ENCODE measurements at regions not wholly inside any gene's neighbourhood (a gene's known extent, or its start where the extent isn't known, plus 50 kb on each side); places are given as distances from the start of the nearest gene placed in this dataset.

- Histone ChIP-seq H3K9ac (ENCODE audit: low read length) (no peak overlapping the region), H2BK15ac (replicated peaks; ENCODE audit: low read depth) (no peak overlapping the region), H3K27me3 (ENCODE audit: insufficient read depth, low read length, poor library complexity) (no peaks in the 10 kb centered on the region), H4K5ac (ENCODE audit: low read length) (no peak overlapping the region), H3K4ac (ENCODE audit: low read depth, low read length) (no peak overlapping the region), H3K79me2 (ENCODE audit: control insufficient read depth, insufficient read depth, low read length) (no peaks in the 10 kb centered on the region), H3K4me2 (ENCODE audit: low read length) (no peak overlapping the region), H2BK120ac (ENCODE audit: low read depth, low read length) (no peak overlapping the region), H3K36me3 (ENCODE audit: control insufficient read depth, insufficient read depth, low read length) (no peaks in the 10 kb centered on the region), H2BK5ac (ENCODE audit: low read length) (no peak overlapping the region), H3K27ac (ENCODE audit: low read depth, low read length) (no peak overlapping the region), H3K79me1 (ENCODE audit: low read length) (no peaks in the 10 kb centered on the region), H2AK5ac (ENCODE audit: low read length) (no peak overlapping the region), H4K8ac (ENCODE audit: low read depth, low read length) (no peak overlapping the region), H3K23ac (ENCODE audit: low read length) (no peak overlapping the region), H3K4me3 (ENCODE audit: low read length) (no peak overlapping the region), H3K4me1 (ENCODE audit: control insufficient read depth, low read depth, low read length) (no peaks in the 10 kb centered on the region), H3K18ac (ENCODE audit: low read length) (no peak overlapping the region), H3K56ac (ENCODE audit: low read length) (no peak overlapping the region)
- WGBS (ENCODE audit: extremely low coverage, insufficient coverage, low lambda C conversion rate), result no CpG with 5 or more reads among the region's 4 CpGs
- DNase-seq, result no peak
Measured at GRCh38 chr6:147643341-147644200, 135.1 kb downstream of the SAMD5 start.

- H3K27me3 ChIP-seq (ENCODE audit: insufficient read depth, low read length, poor library complexity), result no peaks in the 10 kb centered on the region
- no peak overlapping the region for H2BK15ac ChIP-seq (replicated peaks; ENCODE audit: low read depth)
- no peak overlapping the region for H3K27ac ChIP-seq (ENCODE audit: low read depth, low read length)
- H3K18ac ChIP-seq (ENCODE audit: low read length), result no peak overlapping the region
- H3K36me3 ChIP-seq (ENCODE audit: control insufficient read depth, insufficient read depth, low read length), result no peaks in the 10 kb centered on the region
- no peak for DNase-seq
- no CpG with 5 or more reads among the region's 2 CpGs for WGBS (ENCODE audit: extremely low coverage, insufficient coverage, low lambda C conversion rate)
- no peak overlapping the region for H4K8ac ChIP-seq (ENCODE audit: low read depth, low read length)
- no peaks in the 10 kb centered on the region for H3K4me1 ChIP-seq (ENCODE audit: control insufficient read depth, low read depth, low read length)
- no peak overlapping the region for H3K4me2 ChIP-seq (ENCODE audit: low read length)
- no peak overlapping the region for H2BK120ac ChIP-seq (ENCODE audit: low read depth, low read length)
- H3K9ac ChIP-seq (ENCODE audit: low read length), result no peak overlapping the region
- H4K5ac ChIP-seq (ENCODE audit: low read length), result no peak overlapping the region
- H3K79me2 ChIP-seq (ENCODE audit: control insufficient read depth, insufficient read depth, low read length), result no peaks in the 10 kb centered on the region
- H3K79me1 ChIP-seq (ENCODE audit: low read length), result no peaks in the 10 kb centered on the region
- H3K4me3 ChIP-seq (ENCODE audit: low read length), result no peak overlapping the region
- H2BK5ac ChIP-seq (ENCODE audit: low read length), result no peak overlapping the region
- no peak overlapping the region for H3K56ac ChIP-seq (ENCODE audit: low read length)
- no peak overlapping the region for H3K23ac ChIP-seq (ENCODE audit: low read length)
- no peak overlapping the region for H3K4ac ChIP-seq (ENCODE audit: low read depth, low read length)
- H2AK5ac ChIP-seq (ENCODE audit: low read length), result no peak overlapping the region
Measured at GRCh38 chr6:147648916-147649315, 140.4 kb downstream of the SAMD5 start.

- Histone ChIP-seq H3K79me2 (ENCODE audit: control insufficient read depth, insufficient read depth, low read length) (no peaks in the 10 kb centered on the region), H3K18ac (ENCODE audit: low read length) (no peak overlapping the region), H2BK15ac (replicated peaks; ENCODE audit: low read depth) (no peak overlapping the region), H2BK120ac (ENCODE audit: low read depth, low read length) (no peak overlapping the region), H3K23ac (ENCODE audit: low read length) (no peak overlapping the region), H3K27ac (ENCODE audit: low read depth, low read length) (no peak overlapping the region), H3K4me2 (ENCODE audit: low read length) (no peak overlapping the region), H3K27me3 (ENCODE audit: insufficient read depth, low read length, poor library complexity) (no peaks in the 10 kb centered on the region), H4K5ac (ENCODE audit: low read length) (no peak overlapping the region), H3K4ac (ENCODE audit: low read depth, low read length) (no peak overlapping the region), H3K36me3 (ENCODE audit: control insufficient read depth, insufficient read depth, low read length) (no peaks in the 10 kb centered on the region), H2BK5ac (ENCODE audit: low read length) (no peak overlapping the region), H3K4me1 (ENCODE audit: control insufficient read depth, low read depth, low read length) (no peaks in the 10 kb centered on the region), H3K9ac (ENCODE audit: low read length) (no peak overlapping the region), H4K8ac (ENCODE audit: low read depth, low read length) (no peak overlapping the region), H3K56ac (ENCODE audit: low read length) (no peak overlapping the region), H2AK5ac (ENCODE audit: low read length) (no peak overlapping the region), H3K79me1 (ENCODE audit: low read length) (no peaks in the 10 kb centered on the region), H3K4me3 (ENCODE audit: low read length) (no peak overlapping the region)
- no CpG with 5 or more reads among the region's 6 CpGs for WGBS (ENCODE audit: extremely low coverage, insufficient coverage, low lambda C conversion rate)
- DNase-seq, result peak; percentile 70
Measured at GRCh38 chr6:147651249-147652063, 143.0 kb downstream of the SAMD5 start.

GRCh38 chr6:147653631-147654030, 145.1 kb downstream of the SAMD5 start:
- no peak overlapping the region for H3K27ac ChIP-seq (ENCODE audit: low read depth, low read length)
- H3K4ac ChIP-seq (ENCODE audit: low read depth, low read length), result no peak overlapping the region
- H3K4me2 ChIP-seq (ENCODE audit: low read length), result no peak overlapping the region
- H3K18ac ChIP-seq (ENCODE audit: low read length), result no peak overlapping the region
- H2BK120ac ChIP-seq (ENCODE audit: low read depth, low read length), result no peak overlapping the region
- DNase-seq, result no peak
- no peak overlapping the region for H2BK5ac ChIP-seq (ENCODE audit: low read length)
- no CpG with 5 or more reads among the region's 2 CpGs for WGBS (ENCODE audit: extremely low coverage, insufficient coverage, low lambda C conversion rate)
- no peaks in the 10 kb centered on the region for H3K36me3 ChIP-seq (ENCODE audit: control insufficient read depth, insufficient read depth, low read length)
- H3K79me1 ChIP-seq (ENCODE audit: low read length), result no peaks in the 10 kb centered on the region
- H2AK5ac ChIP-seq (ENCODE audit: low read length), result no peak overlapping the region
- no peak overlapping the region for H4K5ac ChIP-seq (ENCODE audit: low read length)
- H3K23ac ChIP-seq (ENCODE audit: low read length), result no peak overlapping the region
- no peaks in the 10 kb centered on the region for H3K79me2 ChIP-seq (ENCODE audit: control insufficient read depth, insufficient read depth, low read length)
- no peak overlapping the region for H3K9ac ChIP-seq (ENCODE audit: low read length)
- H3K4me1 ChIP-seq (ENCODE audit: control insufficient read depth, low read depth, low read length), result no peaks in the 10 kb centered on the region
- H3K4me3 ChIP-seq (ENCODE audit: low read length), result no peak overlapping the region
- H3K56ac ChIP-seq (ENCODE audit: low read length), result no peak overlapping the region
- H3K27me3 ChIP-seq (ENCODE audit: insufficient read depth, low read length, poor library complexity), result no peaks in the 10 kb centered on the region
- no peak overlapping the region for H4K8ac ChIP-seq (ENCODE audit: low read depth, low read length)
- H2BK15ac ChIP-seq (replicated peaks; ENCODE audit: low read depth), result no peak overlapping the region

- Histone ChIP-seq H3K4me2 (ENCODE audit: low read length) (no peak overlapping the region), H3K27me3 (ENCODE audit: insufficient read depth, low read length, poor library complexity) (no peaks in the 10 kb centered on the region)
- WGBS (ENCODE audit: extremely low coverage, insufficient coverage, low lambda C conversion rate), result 100% methylated on average over 1 of the region's 5 CpGs
Measured at GRCh38 chr6:147654103-147654845, 145.8 kb downstream of the SAMD5 start.

More at GRCh38 chr6:147654103-147654845, 145.8 kb downstream of the SAMD5 start:
- no peaks in the 10 kb centered on the region for H3K79me2 ChIP-seq (ENCODE audit: control insufficient read depth, insufficient read depth, low read length)
- H3K36me3 ChIP-seq (ENCODE audit: control insufficient read depth, insufficient read depth, low read length), result no peaks in the 10 kb centered on the region
- H2BK120ac ChIP-seq (ENCODE audit: low read depth, low read length), result no peak overlapping the region
- H3K4ac ChIP-seq (ENCODE audit: low read depth, low read length), result no peak overlapping the region
- H3K79me1 ChIP-seq (ENCODE audit: low read length), result no peaks in the 10 kb centered on the region
- H3K56ac ChIP-seq (ENCODE audit: low read length), result no peak overlapping the region
- no peak overlapping the region for H2AK5ac ChIP-seq (ENCODE audit: low read length)
- H2BK15ac ChIP-seq (replicated peaks; ENCODE audit: low read depth), result no peak overlapping the region
- no peaks in the 10 kb centered on the region for H3K4me1 ChIP-seq (ENCODE audit: control insufficient read depth, low read depth, low read length)
- H3K4me3 ChIP-seq (ENCODE audit: low read length), result no peak overlapping the region
- no peak for DNase-seq
- H3K9ac ChIP-seq (ENCODE audit: low read length), result no peak overlapping the region
- H3K27ac ChIP-seq (ENCODE audit: low read depth, low read length), result no peak overlapping the region
- H4K8ac ChIP-seq (ENCODE audit: low read depth, low read length), result no peak overlapping the region
- no peak overlapping the region for H3K23ac ChIP-seq (ENCODE audit: low read length)
- H4K5ac ChIP-seq (ENCODE audit: low read length), result no peak overlapping the region
- H3K18ac ChIP-seq (ENCODE audit: low read length), result no peak overlapping the region
- no peak overlapping the region for H2BK5ac ChIP-seq (ENCODE audit: low read length)
